Stimulated activated CD4-positive, alpha-beta T cell treated with anti-CD3 and anti-CD28 coated beads, TNF-alpha, amount 100 ng/mL, for 24 hours (primary cell): ENCODE measurements at regions not wholly inside any gene's neighbourhood (a gene's known extent, or its start where the extent isn't known, plus 50 kb on each side); places are given as distances from the start of the nearest gene placed in this dataset.

ENCODE experiments used
- DNase-seq, 3 experiments: peaks; one replicate each; pipeline ENCODE4 v3.0.0-alpha.2; 2020; ENCODE audit warnings: low read depth in 3 of 3

DNA sequence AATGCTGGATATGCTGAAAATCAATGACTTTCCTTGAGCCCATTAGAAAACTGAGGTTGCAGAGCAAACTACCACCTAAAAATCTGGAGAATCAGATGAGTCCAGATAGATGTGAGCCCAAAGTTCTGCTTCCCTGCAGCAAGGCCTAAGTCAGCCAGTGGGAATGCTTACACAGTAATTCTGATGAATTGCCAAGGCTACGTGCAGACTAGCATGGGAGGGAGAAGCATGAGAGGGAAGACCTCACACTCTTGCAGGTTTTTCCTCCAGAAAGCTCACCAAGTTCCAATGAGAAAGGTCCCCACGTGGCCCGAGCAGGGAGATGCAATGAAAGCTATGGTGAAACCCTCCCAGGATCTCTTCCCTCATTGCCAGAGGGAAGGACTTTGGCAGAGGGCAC, 104.8 kb upstream of the SIRPA start:
- no peak for DNase-seq

DNA sequence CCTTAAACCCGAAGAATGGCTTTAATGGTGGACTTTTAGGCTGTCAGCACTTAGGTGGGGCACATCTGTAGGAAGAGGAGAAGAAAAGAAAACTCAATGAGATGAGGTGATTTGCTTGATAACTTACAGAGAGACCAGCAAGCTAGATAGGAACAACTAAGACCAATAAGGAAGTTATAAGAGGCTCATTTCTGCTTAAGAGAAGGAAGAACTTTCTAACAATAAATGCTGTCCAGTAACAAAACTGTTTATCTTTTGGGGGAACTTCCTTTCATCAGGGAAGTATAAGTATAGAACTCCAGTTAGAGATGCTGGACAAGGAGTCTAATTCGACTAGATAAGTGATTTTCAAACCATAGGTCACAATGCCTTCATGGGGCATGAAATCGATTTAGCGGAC, 107.2 kb upstream of the SIRPA start:
- DNase-seq, result no peak

DNA sequence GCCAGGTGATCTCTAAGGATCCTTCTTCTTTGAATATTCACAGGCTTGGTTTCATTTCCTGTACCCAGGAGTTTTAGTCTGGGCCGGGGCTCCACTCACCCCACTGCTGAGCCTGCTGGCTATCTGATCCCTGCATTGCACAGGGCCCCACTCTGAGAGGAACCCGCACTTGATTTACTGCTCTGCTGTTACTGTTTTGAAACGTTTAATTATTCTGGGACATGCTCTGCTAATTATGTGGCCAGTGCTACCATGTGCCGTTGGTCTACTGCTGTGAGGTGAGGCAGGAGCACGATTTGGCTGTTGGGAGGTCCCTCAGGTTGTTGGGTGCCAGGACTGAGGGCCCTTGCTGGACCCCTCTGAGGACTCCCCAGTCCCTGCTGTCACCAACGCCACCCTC, 108.7 kb upstream of the SIRPA start:
- DNase-seq, result no peak

DNA sequence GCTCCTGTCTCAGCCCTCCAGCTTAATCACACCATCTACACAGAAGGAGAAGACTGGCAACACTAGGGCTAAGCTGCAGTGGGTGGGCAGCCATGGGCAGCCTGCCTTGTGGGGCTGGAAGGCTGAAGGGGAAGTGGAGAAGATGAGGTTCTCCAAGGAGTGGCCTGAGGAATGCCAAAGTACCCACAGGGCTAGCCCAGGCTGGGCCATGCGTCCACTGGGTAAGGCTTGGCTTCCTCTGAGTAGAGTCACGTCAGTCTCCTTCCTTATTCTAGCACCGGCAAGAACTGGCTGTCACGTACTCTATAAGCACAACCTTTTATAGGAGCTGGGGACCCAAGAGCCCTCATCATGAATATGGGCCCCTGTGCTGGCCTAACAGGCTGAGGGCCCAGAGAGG, 110.6 kb upstream of the SIRPA start:
- DNase-seq, result no peak

DNA sequence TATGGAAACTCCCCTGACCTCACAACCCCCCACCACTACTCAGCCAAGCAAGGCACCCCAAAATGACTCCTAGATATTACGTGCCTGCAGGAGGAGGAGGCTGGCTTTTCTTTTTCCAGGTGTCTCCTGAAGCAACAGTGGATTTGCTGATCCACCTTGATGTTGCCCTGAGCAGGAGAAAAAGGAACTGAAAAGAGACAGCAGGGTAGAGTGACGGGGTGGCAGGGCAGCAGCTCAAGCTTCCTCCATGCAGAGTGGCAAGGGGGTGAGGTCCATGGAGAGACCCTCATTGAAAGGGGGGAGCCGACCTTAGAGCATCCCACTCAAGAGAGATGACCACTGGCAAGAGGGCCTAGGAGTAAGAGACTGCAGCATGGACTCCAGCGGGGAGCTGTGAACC, 112.0 kb upstream of the SIRPA start:
- no peak for DNase-seq

DNA sequence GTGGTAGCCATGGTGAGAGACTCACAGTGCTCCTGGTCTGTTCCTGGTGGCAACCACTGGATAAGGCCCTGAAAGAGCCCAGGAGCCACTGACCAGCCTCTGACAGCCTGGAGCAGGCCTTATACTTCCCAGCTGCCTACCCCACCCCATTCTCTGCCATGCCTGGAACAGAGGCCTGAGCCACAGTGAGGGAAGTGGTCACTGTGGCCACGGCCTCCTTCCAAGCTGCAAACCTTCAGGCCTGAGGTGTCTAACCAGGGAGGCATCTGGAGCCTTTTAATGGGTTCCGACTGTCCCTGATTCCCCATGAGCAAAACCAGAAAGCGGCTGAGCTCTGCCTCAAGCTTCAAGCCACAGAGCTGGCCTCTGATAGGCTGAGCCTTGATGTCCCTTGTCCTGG, 113.0 kb upstream of the SIRPA start:
- no peak for DNase-seq

DNA sequence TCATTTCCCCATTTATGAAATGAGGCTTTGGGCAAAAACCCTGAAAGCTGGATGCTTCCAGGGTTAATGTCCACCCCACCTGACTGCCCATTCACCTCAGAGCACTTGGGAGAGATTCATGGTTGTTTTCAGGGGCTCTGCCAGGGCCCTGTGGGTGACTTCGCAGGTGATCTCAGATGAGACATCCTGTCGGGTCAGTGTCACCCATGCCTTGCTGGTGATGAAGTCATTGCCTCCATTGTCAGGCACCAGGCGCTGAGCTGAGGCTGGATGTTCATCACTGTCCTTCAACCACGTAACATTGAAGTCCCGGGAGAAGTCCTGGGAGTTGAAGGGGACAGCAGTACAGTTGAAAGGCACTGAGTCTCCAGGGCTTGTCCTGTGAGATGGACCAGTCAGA, 115.6 kb upstream of the SIRPA start:
- no peak for DNase-seq

DNA sequence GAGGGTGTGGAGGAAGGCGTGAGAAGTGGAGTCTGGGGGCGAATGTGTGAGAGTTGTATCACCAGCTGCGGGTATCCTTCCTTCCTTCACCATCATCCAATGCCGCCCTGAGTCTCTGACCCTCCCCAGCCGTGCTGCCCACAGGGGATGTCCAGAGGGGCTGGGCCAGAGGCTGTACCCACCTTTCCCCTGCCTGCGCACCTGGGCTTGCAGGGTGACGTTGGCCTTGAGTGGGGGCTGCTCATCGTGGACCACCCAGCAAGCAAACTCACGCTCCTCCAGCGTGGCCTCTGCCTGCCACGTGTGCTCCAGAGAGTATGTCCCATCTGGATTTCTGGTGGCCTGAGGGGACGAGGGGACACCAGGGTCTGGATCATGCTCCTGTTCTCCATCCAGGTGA, 116.9 kb upstream of the SIRPA start:
- no peak for DNase-seq

DNA sequence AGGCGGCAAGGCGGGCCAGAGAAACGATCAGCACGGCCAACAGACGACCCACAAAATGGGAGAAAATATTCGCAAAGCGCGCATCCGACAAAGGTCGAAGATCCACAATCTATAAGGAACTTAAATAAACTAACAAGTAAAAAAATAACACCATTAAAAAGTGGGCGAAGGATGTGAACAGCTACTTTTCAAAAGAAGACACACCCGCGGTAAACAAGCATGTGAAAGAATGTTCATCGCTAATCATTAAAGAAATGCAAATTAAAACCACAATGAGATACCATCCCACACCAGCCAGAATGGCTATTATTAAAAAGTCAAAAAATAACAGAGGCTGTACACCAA, 117.8 kb upstream of the SIRPA start:
- no peak for DNase-seq

DNA sequence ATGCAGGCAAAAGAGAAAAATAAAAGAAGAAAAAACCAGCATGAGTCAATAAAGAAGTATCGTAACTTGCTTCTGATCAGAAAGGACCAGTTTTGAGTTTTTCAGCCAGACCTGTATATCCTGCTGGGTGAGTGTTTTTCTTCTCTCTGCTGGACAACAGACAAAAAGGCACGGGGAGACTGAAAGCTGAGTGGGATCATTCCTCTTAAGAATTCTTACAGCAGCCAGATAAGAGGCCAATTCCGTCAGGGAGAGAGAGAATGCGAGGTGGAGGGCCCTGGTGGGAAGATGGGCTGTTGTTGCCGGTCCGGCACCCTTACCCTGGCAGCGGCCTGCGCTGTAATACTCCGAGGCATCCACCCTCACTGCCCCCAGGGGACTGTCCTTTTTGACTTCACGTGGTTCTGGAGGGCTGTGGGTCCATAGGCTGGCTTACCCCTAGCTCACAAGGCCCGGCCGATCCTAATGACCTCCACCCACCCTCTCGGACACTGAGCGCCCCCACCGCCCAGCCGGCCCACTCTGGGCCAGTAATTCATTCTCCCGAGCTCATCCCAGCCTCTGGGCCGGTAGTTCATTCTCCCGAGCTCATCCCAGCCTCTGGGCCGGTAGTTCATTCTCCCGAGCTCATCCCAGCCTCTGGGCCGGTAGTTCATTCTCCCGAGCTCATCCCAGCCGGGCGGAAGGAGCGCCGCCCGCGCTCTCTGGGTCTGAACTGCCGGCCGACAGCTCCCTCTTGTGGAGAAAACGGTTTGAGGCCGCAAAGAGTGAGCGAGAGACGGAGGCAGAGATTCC, 118.3 kb upstream of the SIRPA start:
- DNase-seq, result peak; percentile 76 to 84 (median 79)

DNA sequence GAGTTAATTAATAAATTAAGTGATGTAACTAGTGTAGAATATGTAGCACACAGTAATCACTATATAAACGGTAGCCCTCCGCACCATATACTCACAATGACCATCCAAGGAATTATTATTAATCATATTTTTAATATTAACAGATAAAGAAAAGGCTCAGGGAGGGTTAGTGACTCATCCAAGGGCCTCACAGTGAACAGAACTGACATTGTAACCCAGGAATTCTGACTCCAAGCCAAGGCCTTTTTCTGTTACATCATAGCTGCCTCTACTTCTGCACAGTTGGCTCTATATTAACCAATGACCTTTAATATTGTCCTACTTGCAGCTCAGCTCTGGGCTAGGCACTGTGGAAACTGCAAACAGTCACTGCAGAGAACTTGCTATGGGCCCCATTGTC, 117.5 kb upstream of the SIRPG start:
- no peak for DNase-seq

DNA sequence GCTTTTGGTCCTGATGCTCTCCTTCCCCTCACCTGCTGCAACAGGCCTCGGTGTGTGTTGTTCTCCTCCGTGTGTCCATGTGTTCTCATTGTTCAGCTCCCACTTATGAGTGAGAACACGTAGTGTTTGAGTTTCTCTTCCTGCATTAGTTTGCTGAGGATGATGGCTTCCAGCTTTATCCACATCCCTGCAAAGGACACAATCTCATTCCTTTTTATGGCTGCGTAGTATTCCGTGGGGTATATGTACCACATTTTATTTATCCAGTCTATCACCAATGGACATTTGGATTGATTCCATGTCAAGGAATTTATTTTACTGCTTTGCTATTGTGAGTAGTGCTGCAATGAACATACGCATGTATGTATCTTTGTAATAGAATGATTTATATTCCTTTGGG, 116.9 kb upstream of the SIRPG start:
- DNase-seq, result no peak

DNA sequence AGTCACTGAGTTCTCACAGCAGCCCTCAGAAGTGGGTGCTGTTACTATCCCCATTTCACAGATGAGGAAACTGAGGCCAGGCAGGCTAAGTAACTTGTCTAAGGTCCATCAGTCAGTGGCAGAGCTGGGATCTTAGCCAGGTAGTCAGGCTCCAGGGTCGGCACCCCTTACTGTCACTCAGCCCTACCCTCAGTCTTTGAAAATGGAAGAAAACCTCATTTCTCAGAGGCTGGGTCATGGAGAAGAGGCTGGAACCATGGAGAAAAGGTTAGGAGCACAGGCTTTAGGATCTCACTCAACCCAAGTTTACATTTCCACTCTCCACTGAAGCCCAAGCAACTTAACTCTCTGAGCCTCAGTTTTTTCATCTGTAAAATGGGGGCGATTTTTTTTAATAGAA, 116.2 kb upstream of the SIRPG start:
- DNase-seq, result no peak

DNA sequence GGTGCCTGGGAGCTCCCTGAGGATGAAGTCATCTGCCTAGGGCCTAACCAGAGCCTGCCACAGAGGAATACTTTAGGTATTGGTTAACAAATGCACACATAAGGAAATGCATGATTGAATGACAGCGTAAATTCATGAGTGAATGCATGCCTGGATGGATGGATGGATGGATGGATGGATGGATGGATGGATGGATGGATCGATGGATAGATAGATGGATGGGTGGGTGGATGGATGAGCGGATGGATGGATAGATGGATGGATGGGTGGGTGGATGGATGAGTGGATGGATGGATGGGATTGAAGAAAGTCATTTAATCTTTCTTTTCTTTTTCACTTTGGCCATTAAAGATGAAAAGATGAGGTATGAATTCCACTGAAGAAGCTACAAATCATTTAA, 111.9 kb upstream of the SIRPG start:
- DNase-seq, result no peak

DNA sequence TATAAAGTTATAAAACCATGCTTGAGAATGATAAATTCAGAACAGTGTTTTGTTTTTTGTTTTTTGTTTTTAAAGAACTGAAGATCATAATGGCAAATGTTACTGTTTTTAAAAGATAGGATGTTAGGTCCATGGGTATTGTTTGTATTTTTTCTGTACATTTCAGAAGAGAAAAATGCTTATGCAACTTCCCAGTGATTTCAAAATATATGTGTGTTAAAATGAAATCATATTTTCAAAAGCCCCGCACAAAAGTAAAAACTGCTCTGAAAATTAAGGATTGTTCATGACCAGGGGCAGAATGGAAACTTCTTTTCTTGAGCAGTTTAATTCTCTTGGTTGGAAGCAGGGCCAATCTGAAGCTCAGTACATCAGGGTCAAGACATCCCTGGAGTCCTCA, 109.2 kb upstream of the SIRPG start:
- no peak for DNase-seq

DNA sequence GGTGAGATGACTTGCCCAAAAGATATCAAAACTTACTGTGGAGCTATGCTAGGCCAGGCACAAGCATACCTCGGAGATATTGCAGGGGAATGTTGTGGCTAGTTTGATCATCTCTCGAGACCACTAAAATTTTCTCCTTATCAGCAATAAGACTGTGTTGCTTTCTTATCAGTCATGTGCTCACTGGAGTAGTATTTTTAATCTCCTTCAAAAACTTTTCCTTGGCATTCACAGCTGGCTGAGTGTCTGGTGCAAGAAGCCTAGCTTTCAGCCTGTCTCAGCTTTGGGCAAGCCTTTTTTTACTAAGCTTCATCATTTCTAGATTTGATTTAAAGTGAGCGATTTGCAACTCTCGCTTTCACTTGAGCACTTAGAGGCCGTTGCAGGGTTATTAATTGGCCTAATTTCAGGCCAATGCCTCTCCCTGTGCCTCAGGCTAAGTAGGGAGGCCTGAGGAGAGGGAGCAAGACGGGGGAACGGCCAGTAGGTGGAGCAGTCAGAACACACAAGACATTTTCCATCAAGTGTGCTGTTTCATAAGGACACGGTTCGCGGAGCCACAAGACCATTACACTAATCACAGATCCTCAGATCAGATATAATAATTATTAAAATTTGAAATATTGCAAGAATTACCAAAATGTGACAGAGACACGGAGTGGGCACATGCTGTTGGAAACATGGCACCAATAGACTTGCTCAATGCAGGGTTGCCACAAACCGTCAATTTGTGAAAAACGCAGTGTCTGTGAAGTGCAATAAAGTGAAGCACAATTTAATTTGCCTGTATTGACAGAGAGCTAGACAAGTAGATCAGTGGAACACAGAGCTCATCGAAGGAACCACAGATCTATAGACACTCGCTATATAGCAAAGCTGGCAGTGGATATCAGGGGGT, 106.8 kb upstream of the SIRPG start:
- peak; percentile 26 to 64 (median 34) for DNase-seq

DNA sequence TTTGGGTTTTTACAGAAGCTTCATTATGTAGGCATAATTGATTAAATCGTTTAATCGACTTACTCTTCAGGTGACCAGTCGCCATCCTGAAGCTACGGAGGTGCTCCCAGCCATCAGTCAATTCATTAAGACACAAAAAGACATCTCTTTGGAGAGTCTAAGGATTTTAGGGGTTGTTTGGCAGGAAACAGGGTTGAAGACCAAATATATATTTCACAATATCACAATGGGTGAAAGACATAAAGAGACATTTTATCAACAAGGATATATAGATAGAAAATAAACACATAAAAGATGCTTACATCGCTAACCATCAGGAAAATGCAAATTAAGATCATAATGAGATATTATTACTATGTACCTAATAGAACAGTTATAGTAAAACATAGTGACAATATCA, 104.0 kb upstream of the SIRPG start:
- no peak for DNase-seq

DNA sequence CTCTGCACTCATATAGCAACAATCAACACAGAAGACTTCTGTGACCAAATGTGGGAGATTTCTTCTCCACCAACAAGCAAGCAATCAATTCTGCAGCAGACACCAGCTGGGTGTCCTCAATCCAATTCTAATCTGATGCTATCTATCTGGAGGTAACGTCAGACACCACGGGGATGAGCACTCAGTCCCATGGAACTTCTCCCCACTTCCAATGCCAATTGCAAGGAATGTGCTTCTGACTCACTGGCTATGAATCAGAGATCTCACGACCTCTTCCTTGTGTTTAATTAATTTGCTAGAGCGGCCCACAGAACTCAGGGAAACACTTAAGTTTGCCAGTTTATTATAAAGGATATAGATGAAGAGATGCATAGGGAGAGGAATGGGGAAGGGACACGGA, 103.5 kb upstream of the SIRPG start:
- no peak for DNase-seq

DNA sequence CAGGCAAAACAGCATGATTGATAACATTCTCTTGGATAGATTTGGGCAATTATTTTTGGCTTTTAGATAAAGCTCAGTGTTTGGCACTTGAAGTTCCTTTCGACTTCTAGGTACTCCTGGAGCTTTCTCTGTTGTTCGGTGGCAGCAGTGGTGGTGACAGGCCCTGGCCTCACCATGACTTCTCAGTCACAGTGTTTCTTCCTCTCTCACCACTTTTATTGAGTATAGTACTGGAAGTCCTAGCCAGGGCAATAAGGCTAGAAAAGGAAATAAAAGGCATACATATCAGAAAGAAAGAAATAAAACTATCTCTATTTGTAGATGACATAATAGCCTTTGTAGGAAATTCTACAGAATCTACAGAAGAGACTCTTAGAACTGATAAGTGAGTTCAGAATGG, 101.2 kb upstream of the SIRPG start:
- no peak for DNase-seq

DNA sequence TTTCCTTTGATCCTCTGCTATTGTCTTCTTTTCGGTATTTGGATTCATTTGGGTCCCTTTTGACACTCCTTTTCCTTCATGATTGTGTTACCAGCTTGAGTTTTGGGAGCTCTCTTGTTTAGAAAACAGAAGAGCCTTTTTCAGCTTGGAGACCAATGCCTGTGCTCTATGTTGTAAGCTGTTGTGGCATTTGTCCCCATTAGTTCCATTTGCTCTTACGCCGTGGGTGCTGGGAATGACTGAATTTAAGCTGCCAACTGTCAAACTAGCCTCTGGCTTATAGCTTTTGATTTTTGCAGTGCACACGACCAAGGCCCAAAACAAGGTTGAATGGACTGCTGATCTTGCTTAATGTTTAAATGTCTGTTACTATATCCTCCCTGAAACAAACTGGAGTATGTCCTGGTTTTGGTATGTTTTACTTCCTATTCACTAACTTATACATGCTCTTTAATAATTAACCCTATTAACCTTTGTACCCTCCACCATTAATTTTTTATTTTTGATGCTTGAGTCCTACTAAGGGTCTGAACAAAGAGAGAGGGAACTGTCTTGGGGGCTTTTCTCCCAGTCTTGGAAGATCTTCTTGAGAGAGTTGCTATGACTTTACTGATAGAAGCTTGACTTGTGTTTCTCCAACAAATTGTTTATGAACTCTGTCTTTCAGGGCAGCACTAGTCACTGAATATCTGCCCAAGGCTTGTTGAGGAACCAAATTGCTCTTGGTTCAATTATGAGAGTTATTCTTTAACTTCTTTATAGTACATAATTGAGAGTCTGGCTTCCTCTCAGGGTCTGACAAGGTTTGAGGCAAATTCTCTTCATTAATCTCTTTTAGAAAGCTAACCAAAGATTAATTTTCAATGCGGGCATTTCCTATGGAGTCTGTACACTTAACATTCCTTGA, 100.3 kb upstream of the SIRPG start:
- no peak for DNase-seq

DNA sequence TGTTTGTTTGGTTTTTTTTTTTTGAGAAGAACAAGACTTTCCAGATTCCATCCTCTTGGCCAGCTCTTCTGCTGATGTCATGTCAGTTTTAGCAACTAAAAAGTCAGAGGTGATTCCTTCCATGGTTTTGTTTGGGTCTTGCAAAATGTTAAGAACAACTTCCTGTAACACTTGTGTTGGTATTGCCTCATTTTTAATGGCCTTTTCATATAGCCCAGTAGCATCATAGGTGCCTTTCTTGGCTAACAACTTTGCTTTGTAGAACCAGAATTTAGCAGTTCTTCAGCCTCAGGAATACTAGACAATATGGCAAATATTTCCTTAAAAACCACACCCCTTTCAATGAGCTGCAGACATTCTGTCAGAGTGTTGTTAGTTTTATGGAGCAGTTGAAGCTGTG, 99.5 kb upstream of the SIRPG start:
- DNase-seq, result no peak

DNA sequence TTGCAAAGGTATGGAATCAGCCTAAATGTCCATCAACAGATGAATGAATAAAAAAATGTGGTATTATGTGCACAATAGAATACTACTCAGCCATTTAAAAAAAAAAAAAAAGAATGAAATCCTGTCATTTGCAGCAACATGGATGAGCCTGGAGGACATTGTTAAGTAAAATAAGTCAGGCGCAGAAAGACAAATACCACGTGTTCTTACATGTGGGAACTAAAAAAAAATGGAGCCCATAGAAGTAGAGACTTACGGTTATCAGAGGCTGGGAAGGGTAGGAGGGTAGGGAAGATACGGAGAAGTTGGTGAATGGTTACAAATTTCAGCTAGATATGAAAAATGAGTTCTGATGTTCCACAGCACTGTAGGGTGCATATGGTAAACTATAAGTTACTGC, 97.2 kb upstream of the SIRPG start:
- no peak for DNase-seq
